ENCODE measurements at regions not wholly inside any gene's neighbourhood (a gene's known extent, or its start where the extent isn't known, plus 50 kb on each side); places are given as distances from the start of the nearest gene placed in this dataset.
"Not testable (repeated sequence)": the region's sequence is repeated elsewhere in the genome, so short reads cannot be mapped to it uniquely, and the experiment has no call there.

- FAIRE-seq, result no peak
These were observed 89.8 kb upstream of the TLE4 start for GRCh38 chr9:79481846-79482477.

GRCh38 chr9:79485258-79485657, 86.5 kb upstream of the TLE4 start:
- peak; percentile 86 for FAIRE-seq

GRCh38 chr9:79489261-79490000, 82.3 kb upstream of the TLE4 start:
- no peak for FAIRE-seq

- FAIRE-seq, result no peak
These were observed 81.0 kb upstream of the TLE4 start for GRCh38 chr9:79490657-79491248.

- no peak for FAIRE-seq
These were observed 79.4 kb upstream of the TLE4 start for GRCh38 chr9:79492092-79493009.

GRCh38 chr9:79500196-79500864, 71.4 kb upstream of the TLE4 start:
- FAIRE-seq, result not testable (repeated sequence)

GRCh38 chr9:79501546-79501945, 70.2 kb upstream of the TLE4 start:
- FAIRE-seq, result no peak

GRCh38 chr9:79507801-79508200, 64.0 kb upstream of the TLE4 start:
- no peak for FAIRE-seq

GRCh38 chr9:79512251-79512650, 59.5 kb upstream of the TLE4 start:
- no peak for FAIRE-seq

Data from islet of Langerhans (tissue), 1 donor.